ENCODE measurements at regions not wholly inside any gene's neighbourhood (a gene's known extent, or its start where the extent isn't known, plus 50 kb on each side); places are given as distances from the start of the nearest gene placed in this dataset.

DNA sequence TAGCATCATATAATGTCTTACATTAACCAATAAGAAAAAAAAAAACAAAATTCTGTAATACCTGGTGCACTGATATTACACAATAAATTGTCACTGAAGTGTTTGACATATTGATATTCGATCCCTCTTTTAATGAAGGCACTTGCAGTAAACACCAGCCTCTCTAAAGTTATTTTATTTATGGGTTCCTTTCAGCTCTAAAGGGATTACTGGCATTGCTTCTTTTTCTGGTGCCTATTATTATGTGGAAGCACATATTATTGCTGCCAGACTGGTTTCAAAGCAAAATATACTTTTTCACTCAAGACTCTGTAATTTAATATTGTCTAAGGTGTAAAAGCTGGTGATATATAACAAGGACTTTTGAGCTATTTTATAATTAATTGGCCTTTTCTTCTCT, 1090.5 kb downstream of the TRHDE start:
- intact Hi-C loops (cut with micrococcal nuclease) = no loop called here
- H3K4me3 Mint-ChIP-seq (ENCODE audit: unreplicated experiment) = no peak overlapping the region
- TF ChIP-seq, protein P1, sequence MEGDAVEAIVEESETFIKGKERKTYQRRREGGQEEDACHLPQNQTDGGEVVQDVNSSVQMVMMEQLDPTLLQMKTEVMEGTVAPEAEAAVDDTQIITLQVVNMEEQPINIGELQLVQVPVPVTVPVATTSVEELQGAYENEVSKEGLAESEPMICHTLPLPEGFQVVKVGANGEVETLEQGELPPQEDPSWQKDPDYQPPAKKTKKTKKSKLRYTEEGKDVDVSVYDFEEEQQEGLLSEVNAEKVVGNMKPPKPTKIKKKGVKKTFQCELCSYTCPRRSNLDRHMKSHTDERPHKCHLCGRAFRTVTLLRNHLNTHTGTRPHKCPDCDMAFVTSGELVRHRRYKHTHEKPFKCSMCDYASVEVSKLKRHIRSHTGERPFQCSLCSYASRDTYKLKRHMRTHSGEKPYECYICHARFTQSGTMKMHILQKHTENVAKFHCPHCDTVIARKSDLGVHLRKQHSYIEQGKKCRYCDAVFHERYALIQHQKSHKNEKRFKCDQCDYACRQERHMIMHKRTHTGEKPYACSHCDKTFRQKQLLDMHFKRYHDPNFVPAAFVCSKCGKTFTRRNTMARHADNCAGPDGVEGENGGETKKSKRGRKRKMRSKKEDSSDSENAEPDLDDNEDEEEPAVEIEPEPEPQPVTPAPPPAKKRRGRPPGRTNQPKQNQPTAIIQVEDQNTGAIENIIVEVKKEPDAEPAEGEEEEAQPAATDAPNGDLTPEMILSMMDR (IDR thresholded peaks at IDR 0.05; ENCODE audit: unreplicated experiment) = no peak
- no TSS peak for BruUV-seq (replicated peaks)
- CTCF ChIA-PET = interaction anchor here (0.5 to 0.6 kb wide), 2 partner anchors 52 to 429 kb away, joined by 3 to 5 read pairs; no protein-coding TSS in a partner anchor
- POLR2A ChIA-PET = interaction anchor here (0.6 kb wide), 1 partner anchor 219 kb away, joined by 3 read pairs; no protein-coding TSS in a partner anchor
- H3K9me3 Mint-ChIP-seq (ENCODE audit: unreplicated experiment) = no peaks in the 10 kb centered on the region
- H3K27me3 Mint-ChIP-seq (ENCODE audit: insufficient read depth, unreplicated experiment) = no peaks in the 10 kb centered on the region
- no peak for DNase-seq (ENCODE audit: unreplicated experiment)
- H3K27ac Mint-ChIP-seq (ENCODE audit: low read depth, unreplicated experiment) = no peak overlapping the region
- no peaks in the 10 kb centered on the region for H3K36me3 Mint-ChIP-seq (ENCODE audit: insufficient read depth, unreplicated experiment)
- H3K4me1 Mint-ChIP-seq (ENCODE audit: insufficient read depth, unreplicated experiment) = no peaks in the 10 kb centered on the region

DNA sequence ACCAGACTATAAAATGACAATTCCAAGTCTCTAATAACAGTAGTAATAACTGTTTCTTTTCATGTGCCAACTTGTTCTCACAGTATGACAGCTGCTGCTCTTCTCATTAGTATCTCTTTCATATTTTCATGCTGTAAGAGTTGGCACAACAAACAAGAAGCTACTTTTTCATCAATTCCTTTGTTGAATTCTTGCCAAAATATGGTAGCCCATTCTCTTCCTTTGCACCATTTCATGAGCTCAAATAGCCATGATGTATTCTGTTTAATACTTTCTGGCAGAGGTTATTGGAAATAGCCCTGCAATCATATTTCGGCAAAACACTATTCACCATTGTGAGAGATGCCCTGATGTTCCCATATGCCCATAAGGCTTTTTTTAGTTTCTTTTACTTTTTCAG, 1100.7 kb downstream of the TRHDE start:
- DNase-seq (ENCODE audit: unreplicated experiment) = no peak
- H3K4me3 Mint-ChIP-seq (ENCODE audit: unreplicated experiment) = no peak overlapping the region
- peaks cover 13% of the 10 kb centered on the region for H3K9me3 Mint-ChIP-seq (ENCODE audit: unreplicated experiment)
- TF ChIP-seq, protein P1 (IDR thresholded peaks at IDR 0.05; ENCODE audit: unreplicated experiment) = no peak
- H3K4me1 Mint-ChIP-seq (ENCODE audit: insufficient read depth, unreplicated experiment) = no peaks in the 10 kb centered on the region
- BruUV-seq (replicated peaks) = no TSS peak
- H3K27me3 Mint-ChIP-seq (ENCODE audit: insufficient read depth, unreplicated experiment) = no peaks in the 10 kb centered on the region
- ChIA-PET POLR2A (no interaction called here), CTCF (no interaction called here)
- intact Hi-C loops (cut with micrococcal nuclease) = no loop called here
- no peaks in the 10 kb centered on the region for H3K36me3 Mint-ChIP-seq (ENCODE audit: insufficient read depth, unreplicated experiment)
- H3K27ac Mint-ChIP-seq (ENCODE audit: low read depth, unreplicated experiment) = no peak overlapping the region

- POLR2A ChIA-PET = interaction anchor here (0.6 kb wide), 1 partner anchor 178 kb away, joined by 3 read pairs; no protein-coding TSS in a partner anchor
- no TSS peak for BruUV-seq (replicated peaks)
- intact Hi-C loops (cut with micrococcal nuclease) = no loop called here
- Mint-ChIP-seq H3K4me1 (ENCODE audit: insufficient read depth, unreplicated experiment) (no peaks in the 10 kb centered on the region), H3K36me3 (ENCODE audit: insufficient read depth, unreplicated experiment) (no peaks in the 10 kb centered on the region), H3K9me3 (ENCODE audit: unreplicated experiment) (peaks cover 20% of the 10 kb centered on the region), H3K27me3 (ENCODE audit: insufficient read depth, unreplicated experiment) (no peaks in the 10 kb centered on the region), H3K27ac (ENCODE audit: low read depth, unreplicated experiment) (no peak overlapping the region), H3K4me3 (ENCODE audit: unreplicated experiment) (no peak overlapping the region)
- CTCF ChIA-PET = no interaction called here
- TF ChIP-seq, protein P1 (IDR thresholded peaks at IDR 0.05; ENCODE audit: unreplicated experiment) = no peak
- no peak for DNase-seq (ENCODE audit: unreplicated experiment)
Observed at GRCh38 chr12:73374360-73374759, 1102.2 kb downstream of the TRHDE start.

DNA sequence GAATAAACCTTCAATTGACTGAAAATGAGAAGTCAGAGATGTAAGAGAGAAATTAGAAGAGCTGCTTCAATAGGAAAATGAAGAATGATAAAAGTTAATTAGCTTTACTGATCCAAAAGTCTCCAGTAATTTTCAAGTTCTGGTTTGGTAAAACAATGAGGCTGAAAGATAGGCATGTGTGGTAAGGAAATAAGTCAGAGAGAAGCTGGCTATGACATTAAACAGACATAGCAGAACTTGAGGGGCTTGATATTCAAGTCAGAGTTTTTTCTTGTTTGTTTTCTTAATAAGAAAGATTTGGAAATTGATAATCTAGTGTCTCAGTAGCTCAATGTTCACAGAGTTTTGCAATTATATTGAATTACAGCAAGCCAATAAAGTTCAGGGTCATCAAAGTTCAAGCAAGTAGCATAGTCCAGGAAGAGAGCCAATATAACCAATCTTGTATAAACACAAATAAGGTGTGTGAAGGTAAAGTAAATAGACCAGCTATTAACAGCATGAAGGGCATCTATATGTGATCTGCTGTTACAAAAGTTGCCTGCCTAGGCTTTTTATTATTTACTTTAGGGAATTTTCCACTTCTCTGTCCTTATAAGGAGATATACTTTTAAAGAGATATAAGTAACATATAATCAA, 1111.5 kb downstream of the TRHDE start:
- ChIA-PET POLR2A (interaction anchor here (0.7 kb wide), 1 partner anchor 174 kb away, joined by 3 read pairs; no protein-coding TSS in a partner anchor), CTCF (interaction anchor here (0.6 kb wide), 1 partner anchor 500 kb away, joined by 4 read pairs; no protein-coding TSS in a partner anchor)
- peak; percentile 9 for DNase-seq (ENCODE audit: unreplicated experiment)
- peaks cover 12% of the 10 kb centered on the region for H3K4me1 Mint-ChIP-seq (ENCODE audit: insufficient read depth, unreplicated experiment)
- H3K4me3 Mint-ChIP-seq (ENCODE audit: unreplicated experiment) = no peak overlapping the region
- intact Hi-C loops (cut with micrococcal nuclease) = no loop called here
- TF ChIP-seq, protein P1 (IDR thresholded peaks at IDR 0.05; ENCODE audit: unreplicated experiment) = no peak
- no TSS peak for BruUV-seq (replicated peaks)
- peaks cover 3% of the 10 kb centered on the region for H3K9me3 Mint-ChIP-seq (ENCODE audit: unreplicated experiment)
- no peaks in the 10 kb centered on the region for H3K36me3 Mint-ChIP-seq (ENCODE audit: insufficient read depth, unreplicated experiment)
- H3K27me3 Mint-ChIP-seq (ENCODE audit: insufficient read depth, unreplicated experiment) = no peaks in the 10 kb centered on the region
- H3K27ac Mint-ChIP-seq (ENCODE audit: low read depth, unreplicated experiment) = no peak overlapping the region
